OCI-LY1 (cell line): ENCODE measurements at regions not wholly inside any gene's neighbourhood (a gene's known extent, or its start where the extent isn't known, plus 50 kb on each side); places are given as distances from the start of the nearest gene placed in this dataset.

Experiments used
- H2AFZ ChIP-seq: fragments of 200-600 bp; sonication (generic), shearing (Covaris generic); 2 replicates; pipeline ENCODE4 v1.6.0; 2014; ENCODE audit warnings: antibody characterized with exemption, mild to moderate bottlenecking, low read length
- H3F3A ChIP-seq: fragments of 200-600 bp; sonication (generic), shearing (Covaris generic); 2 replicates; pipeline ENCODE4 v1.6.0; 2014; ENCODE audit warnings: mild to moderate bottlenecking, antibody characterized with exemption, low read length, moderate library complexity; ENCODE audit not compliant: insufficient read depth
- H3K27ac ChIP-seq: fragments of 200-600 bp; sonication (generic); 2 replicates; pipeline ENCODE4 v1.5.1; 2014; ENCODE audit warnings: low read length, mixed run types, mild to moderate bottlenecking, low read depth; ENCODE audit not compliant: poor library complexity, severe bottlenecking
- H3K27me3 ChIP-seq: fragments of 200-600 bp; sonication (generic); 2 replicates; pipeline ENCODE4 v1.6.0; 2014; ENCODE audit warnings: antibody characterized with exemption, mild to moderate bottlenecking, low read length, moderate library complexity; ENCODE audit not compliant: insufficient read depth
- H3K36me3 ChIP-seq: fragments of 200-600 bp; sonication (generic); 2 replicates; pipeline ENCODE4 v1.6.1; 2014; ENCODE audit warnings: mild to moderate bottlenecking, antibody characterized with exemption, low read length, moderate library complexity, mixed read lengths; ENCODE audit not compliant: insufficient read depth
- H3K4me1 ChIP-seq: fragments of 200-600 bp; sonication (generic); 2 replicates; pipeline ENCODE4 v1.5.1; 2014; ENCODE audit warnings: mild to moderate bottlenecking, low read length, moderate library complexity; ENCODE audit not compliant: insufficient read depth, severe bottlenecking
- H3K4me2 ChIP-seq: fragments of 200-600 bp; sonication (generic), shearing (Covaris generic); 2 replicates; pipeline ENCODE4 v1.6.1; 2014; ENCODE audit warnings: low read length
- H3K4me3 ChIP-seq: fragments of 200-600 bp; sonication (generic); 2 replicates; pipeline ENCODE4 v1.5.1; 2014; ENCODE audit warnings: low read length, low read depth, mild to moderate bottlenecking, mixed read lengths; ENCODE audit not compliant: poor library complexity, severe bottlenecking
- H3K79me2 ChIP-seq: fragments of 200-600 bp; shearing (Covaris generic); 2 replicates; pipeline ENCODE4 v1.6.1; 2016; ENCODE audit warnings: mixed run types, low read length, mixed read lengths; ENCODE audit not compliant: insufficient read depth
- H3K9ac ChIP-seq: fragments of 200-600 bp; sonication (generic), shearing (Covaris generic); 2 replicates; pipeline ENCODE4 v1.6.1; 2014; ENCODE audit warnings: mild to moderate bottlenecking, low read length, mixed read lengths
- H3K9me2 ChIP-seq: fragments of 200-600 bp; sonication (generic), shearing (Covaris generic); 2 replicates; pipeline ENCODE4 v1.6.1; 2014; ENCODE audit warnings: low read depth, mild to moderate bottlenecking, low read length, mixed read lengths
- H3K9me3 ChIP-seq: fragments of 200-600 bp; shearing (Covaris generic); 2 replicates; pipeline ENCODE4 v1.6.1; 2014; ENCODE audit warnings: low read length, mixed read lengths
- H4K20me1 ChIP-seq: fragments of 200-600 bp; sonication (generic), shearing (Covaris generic); 2 replicates; pipeline ENCODE4 v1.6.0; 2016; ENCODE audit warnings: mild to moderate bottlenecking, low read length; ENCODE audit not compliant: insufficient read depth
- EZH2 ChIP-seq: fragments of 200-600 bp; sonication (generic), shearing (Covaris generic); IDR thresholded peaks from 2 replicates; pipeline ENCODE4 v1.8.0; 2017; ENCODE audit warnings: borderline replicate concordance, mixed run types, mild to moderate bottlenecking, antibody characterized with exemption, low read length, moderate library complexity, mixed read lengths
- TF ChIP-seq, protein P1 (sequence below): fragments of 200-600 bp; sonication (generic), shearing (Covaris generic); IDR thresholded peaks from 2 replicates; pipeline ENCODE4 v1.5.1; 2017; ENCODE audit warnings: mild to moderate bottlenecking, antibody characterized with exemption, low read length, moderate library complexity, mixed read lengths

DNA sequence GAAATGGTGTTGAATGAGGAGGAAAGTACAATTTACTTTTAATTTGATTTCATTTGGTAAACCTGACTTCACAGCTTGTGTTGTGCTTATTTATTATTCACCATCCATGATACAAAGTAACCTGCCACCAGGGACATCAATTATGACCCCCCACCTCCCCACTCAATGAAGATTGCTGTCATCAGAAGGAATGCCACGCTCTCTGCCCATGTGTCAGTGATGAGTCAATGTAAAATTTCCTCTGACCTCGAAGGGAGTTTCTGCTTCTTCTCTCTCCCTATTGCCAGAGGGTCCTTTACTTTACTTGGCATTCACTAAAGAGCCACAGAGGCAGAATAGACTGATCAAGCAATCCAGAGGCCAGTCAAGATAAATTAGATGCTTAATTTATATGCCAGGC, 759.7 kb downstream of the CDH11 start:
- no peaks in the 10 kb centered on the region for H3K79me2 ChIP-seq
- no peak overlapping the region for H3K4me3 ChIP-seq
- H3K9me3 ChIP-seq = no peaks in the 10 kb centered on the region
- no peaks in the 10 kb centered on the region for H3K36me3 ChIP-seq
- H4K20me1 ChIP-seq = no peaks in the 10 kb centered on the region
- no peaks in the 10 kb centered on the region for H3K9me2 ChIP-seq
- no peak overlapping the region for H3K27ac ChIP-seq
- no peak overlapping the region for H3K9ac ChIP-seq
- H3K27me3 ChIP-seq = no peaks in the 10 kb centered on the region
- peaks cover 24% of the 10 kb centered on the region for H3K4me1 ChIP-seq
- TF ChIP-seq, protein P1, sequence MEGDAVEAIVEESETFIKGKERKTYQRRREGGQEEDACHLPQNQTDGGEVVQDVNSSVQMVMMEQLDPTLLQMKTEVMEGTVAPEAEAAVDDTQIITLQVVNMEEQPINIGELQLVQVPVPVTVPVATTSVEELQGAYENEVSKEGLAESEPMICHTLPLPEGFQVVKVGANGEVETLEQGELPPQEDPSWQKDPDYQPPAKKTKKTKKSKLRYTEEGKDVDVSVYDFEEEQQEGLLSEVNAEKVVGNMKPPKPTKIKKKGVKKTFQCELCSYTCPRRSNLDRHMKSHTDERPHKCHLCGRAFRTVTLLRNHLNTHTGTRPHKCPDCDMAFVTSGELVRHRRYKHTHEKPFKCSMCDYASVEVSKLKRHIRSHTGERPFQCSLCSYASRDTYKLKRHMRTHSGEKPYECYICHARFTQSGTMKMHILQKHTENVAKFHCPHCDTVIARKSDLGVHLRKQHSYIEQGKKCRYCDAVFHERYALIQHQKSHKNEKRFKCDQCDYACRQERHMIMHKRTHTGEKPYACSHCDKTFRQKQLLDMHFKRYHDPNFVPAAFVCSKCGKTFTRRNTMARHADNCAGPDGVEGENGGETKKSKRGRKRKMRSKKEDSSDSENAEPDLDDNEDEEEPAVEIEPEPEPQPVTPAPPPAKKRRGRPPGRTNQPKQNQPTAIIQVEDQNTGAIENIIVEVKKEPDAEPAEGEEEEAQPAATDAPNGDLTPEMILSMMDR = no peak
- no peak for TF ChIP-seq EZH2
- no peaks in the 10 kb centered on the region for H3F3A ChIP-seq
- H3K4me2 ChIP-seq = peak overlapping the region; percentile 21; the same call in 1 of the 2 replicates
- peak overlapping the region; percentile 12 for H2AFZ ChIP-seq

DNA sequence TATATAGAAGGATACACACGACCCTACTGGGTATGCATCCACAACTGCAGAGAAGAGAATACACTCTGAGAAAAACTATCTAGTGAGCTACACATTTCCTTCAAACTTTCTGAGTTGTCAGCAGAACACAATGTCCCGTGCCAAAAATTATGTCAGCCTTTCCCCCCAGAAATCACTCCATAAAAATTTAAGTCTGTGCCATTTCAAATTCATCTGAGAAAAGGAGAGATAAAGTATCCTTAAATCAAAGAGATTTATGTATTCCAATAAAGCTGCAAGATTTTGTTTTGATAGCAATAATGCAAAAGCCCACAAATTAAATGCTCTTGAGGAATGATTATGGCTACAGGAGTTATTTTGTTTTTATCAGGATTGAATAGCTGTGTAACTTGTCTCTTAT, 760.1 kb downstream of the CDH11 start:
- Histone ChIP-seq H3K27ac (no peak overlapping the region), H3F3A (no peaks in the 10 kb centered on the region), H2AFZ (peak overlapping the region; percentile 12), H3K79me2 (no peaks in the 10 kb centered on the region), H3K27me3 (no peaks in the 10 kb centered on the region), H3K36me3 (no peaks in the 10 kb centered on the region), H3K9me2 (no peaks in the 10 kb centered on the region), H3K4me1 (peaks cover 23% of the 10 kb centered on the region), H3K9ac (no peak overlapping the region), H3K4me2 (no peak overlapping the region), H3K4me3 (no peak overlapping the region), H3K9me3 (no peaks in the 10 kb centered on the region), H4K20me1 (no peaks in the 10 kb centered on the region)
- TF ChIP-seq, protein P1 = no peak
- no peak for TF ChIP-seq EZH2

- H3K4me1 ChIP-seq = peaks cover 18% of the 10 kb centered on the region
- H3K9ac ChIP-seq = no peak overlapping the region
- H3K36me3 ChIP-seq = no peaks in the 10 kb centered on the region
- H3K4me2 ChIP-seq = no peak overlapping the region
- H3K79me2 ChIP-seq = no peaks in the 10 kb centered on the region
- H3K27me3 ChIP-seq = no peaks in the 10 kb centered on the region
- no peaks in the 10 kb centered on the region for H4K20me1 ChIP-seq
- H3K27ac ChIP-seq = no peak overlapping the region
- no peaks in the 10 kb centered on the region for H3F3A ChIP-seq
- H3K9me3 ChIP-seq = no peaks in the 10 kb centered on the region
- H3K9me2 ChIP-seq = no peaks in the 10 kb centered on the region
- H3K4me3 ChIP-seq = no peak overlapping the region
- no peak overlapping the region for H2AFZ ChIP-seq
- TF ChIP-seq EZH2 = no peak
- TF ChIP-seq, protein P1 = no peak
Observed at GRCh38 chr16:64358291-64358690, 763.6 kb downstream of the CDH11 start.
